K562 (cell line): ENCODE measurements at regions not wholly inside any gene's neighbourhood (a gene's known extent, or its start where the extent isn't known, plus 50 kb on each side); places are given as distances from the start of the nearest gene placed in this dataset.

ENCODE experiments used
- ATAC-seq: fragments of 200-7000 bp; cut with Tn5 transposase; 3 replicates; pipeline ENCODE4 v1.9.1; 2020; ENCODE audit warnings: moderate library complexity
- BruUV-seq: library from RNA; stranded (reverse); fragments of 400-500 nt; replicated peaks from 2 replicates; lab custom pipeline; 2021; lab: Mats Ljungman, UMichigan
- CTCF ChIA-PET: fragments of 300-600 bp; formaldehyde crosslinking; extraction: SDS; loops from one replicate; lab custom pipeline; 2021; ENCODE audit warnings: low intra/inter-chr PET ratio; lab: Yijun Ruan, JAX
- POLR2A ChIA-PET: fragments of 300-600, 350-650 bp; sonication (Branson Sonifier 250); formaldehyde crosslinking; extraction: SDS; loops from one replicate; lab custom pipeline; 2021; ENCODE audit warnings: antibody characterized with exemption, inconsistent platforms; lab: Yijun Ruan, JAX
- DNase-seq, 4 experiments: peaks; one replicate each; pipeline versions ENCODE4 v3.0.0 to v3.0.0-alpha.2; 2011 to 2018; ENCODE audit warnings: low spot score in 3 of 4, mixed read lengths in 3 of 4; ENCODE audit errors: extremely low read depth in 1 of 4
- FAIRE-seq: peaks from 2 replicates; lab custom pipeline; 2011; peaks lifted over from hg19 to GRCh38; lab: Jason Lieb, UNC
- H2AFZ ChIP-seq: 2 replicates; pipeline ENCODE4 v1.6.0; 2011; ENCODE audit warnings: low read depth, low read length, control low read depth, inconsistent platforms
- H3K27ac ChIP-seq: fragments of 200-600 bp; 3 replicates; pipeline ENCODE4 v1.8.0; 2011; ENCODE audit warnings: low read depth, mild to moderate bottlenecking, control low read depth, inconsistent platforms, low read length, moderate library complexity, mixed read lengths; ENCODE audit errors: extremely low read depth
- H3K27me3 ChIP-seq, 2 experiments: fragments of 300-600 bp in 1 of 2; 2 replicates in 1 of 2; 3 replicates in 1 of 2; pipeline versions ENCODE4 v1.6.0 to v1.8.0; 2011; ENCODE audit warnings: inconsistent platforms in 2 of 2, low read length in 2 of 2, mild to moderate bottlenecking in 1 of 2, mixed read lengths in 1 of 2, moderate library complexity in 1 of 2; ENCODE audit not compliant: control insufficient read depth in 2 of 2, insufficient read depth in 2 of 2
- H3K36me3 ChIP-seq: fragments of 300-600 bp; 3 replicates; pipeline ENCODE4 v1.8.0; 2011; ENCODE audit warnings: mild to moderate bottlenecking, low read length, inconsistent platforms; ENCODE audit not compliant: control insufficient read depth, insufficient read depth
- H3K4me1 ChIP-seq, 2 experiments: fragments of 200-600 bp in 1 of 2; replicated peaks in 1 of 2; 2 replicates in 1 of 2; 3 replicates in 1 of 2; pipeline versions ENCODE4 v1.5.1 to v1.8.0; 2011; ENCODE audit warnings: inconsistent platforms in 2 of 2, low read length in 2 of 2, mild to moderate bottlenecking in 1 of 2, mixed read lengths in 1 of 2, moderate library complexity in 1 of 2; ENCODE audit not compliant: control insufficient read depth in 2 of 2, insufficient read depth in 2 of 2
- H3K4me2 ChIP-seq: 2 replicates; pipeline ENCODE4 v1.6.1; 2011; ENCODE audit warnings: low read length, control low read depth, inconsistent platforms, mixed read lengths; ENCODE audit not compliant: insufficient read depth
- H3K4me3 ChIP-seq: fragments of 200-600 bp; sonication (generic), shearing (Covaris generic); 2 replicates; pipeline ENCODE4 v1.5.1; 2016; ENCODE audit warnings: control low read depth, inconsistent platforms
- H3K79me2 ChIP-seq: fragments of 200-600 bp; 3 replicates; pipeline ENCODE4 v1.8.0; 2011; ENCODE audit warnings: low read length, inconsistent platforms; ENCODE audit not compliant: control insufficient read depth, insufficient read depth
- H3K9ac ChIP-seq, 2 experiments: 2 replicates each; pipeline versions ENCODE4 v1.6.0 to v1.6.1; 2011; ENCODE audit warnings: low read depth in 2 of 2, low read length in 2 of 2, control low read depth in 1 of 2, inconsistent platforms in 1 of 2, mild to moderate bottlenecking in 1 of 2, mixed read lengths in 1 of 2; ENCODE audit not compliant: insufficient read depth in 1 of 2
- H3K9me1 ChIP-seq: one replicate; pipeline ENCODE4 v1.6.0; 2011; ENCODE audit warnings: inconsistent platforms, mild to moderate bottlenecking, low read length, moderate library complexity; ENCODE audit not compliant: control insufficient read depth, insufficient read depth
- H3K9me3 ChIP-seq: replicated peaks from 2 replicates; pipeline ENCODE4 v1.5.1; 2011; ENCODE audit warnings: low read depth, low read length, inconsistent platforms; ENCODE audit not compliant: control insufficient read depth, insufficient read depth
- H4K20me1 ChIP-seq: replicated peaks from 2 replicates; pipeline ENCODE4 v1.6.1; 2011; ENCODE audit warnings: low read length, inconsistent platforms, mixed read lengths; ENCODE audit not compliant: control insufficient read depth, insufficient read depth
- CSDE1 ChIP-seq, 2 experiments: fragments of 450-650 bp; IDR thresholded peaks; 2 replicates each; pipeline ENCODE4 v1.6.1; 2016; ENCODE audit warnings: mild to moderate bottlenecking in 1 of 2
- FOXP4 ChIP-seq: sonication (generic); formaldehyde crosslinking; IDR thresholded peaks from 2 replicates; pipeline ENCODE4 v1.8.0; 2022; ENCODE audit warnings: mild to moderate bottlenecking, missing genetic modification reagents, borderline replicate concordance
- PCBP1 ChIP-seq: fragments of 200-400 bp; formaldehyde crosslinking; IDR thresholded peaks from 2 replicates; pipeline ENCODE4 v1.6.1; 2018; ENCODE audit warnings: mild to moderate bottlenecking, low read depth, low read length; ENCODE audit not compliant: poor library complexity, severe bottlenecking
- PCBP2 ChIP-seq: fragments of 200-400 bp; formaldehyde crosslinking; IDR thresholded peaks from 2 replicates; pipeline ENCODE4 v1.6.1; 2018; ENCODE audit warnings: low read length, low read depth, mild to moderate bottlenecking, moderate library complexity; ENCODE audit not compliant: poor library complexity, severe bottlenecking
- TSC22D4 ChIP-seq: fragments of 450-650 bp; IDR thresholded peaks from 2 replicates; pipeline ENCODE4 v1.6.1; 2016; ENCODE audit warnings: missing genetic modification characterization, missing biosample characterization, control low read depth
- ZNF668 ChIP-seq: fragments of 250-450 bp; sonication (Bioruptor Pico); IDR thresholded peaks from 2 replicates; pipeline ENCODE4 v1.8.0; 2022; ENCODE audit warnings: mild to moderate bottlenecking, inconsistent platforms
- WGBS: fragments of 100-300 bp; shearing (Covaris generic); methylation state at CpG from one replicate; pipeline ENCODE4 v1.1.6; 2016; ENCODE audit warnings: low coverage, mixed read lengths; ENCODE audit not compliant: insufficient coverage; ENCODE audit errors: missing lambda C conversion rate; 5-methylcytosine and 5-hydroxymethylcytosine counted together
- in situ Hi-C: fragments of 300-500 bp; cut with MboI; formaldehyde crosslinking; loops from 4 replicates; pipeline ENCODE4 v1.15.0; 2018; ENCODE audit warnings: inconsistent platforms, mixed read lengths
- intact Hi-C: fragments of 100-400 bp; cut with micrococcal nuclease; formaldehyde crosslinking; loops from 2 replicates; pipeline ENCODE4 v1.14.2; 2022
- TF ChIP-seq, protein P1 (sequence below): fragments of 450-650 bp; IDR thresholded peaks from 2 replicates; pipeline ENCODE4 v1.6.1; 2016; ENCODE audit warnings: antibody characterized with exemption

GRCh38 chr20:52251827-52252226 is 60.2 kb upstream of the ZFP64 start:
- Histone ChIP-seq H3K4me1 (no peaks in the 10 kb centered on the region), H3K4me2 (no peak overlapping the region), H4K20me1 (no peaks in the 10 kb centered on the region), H3K9me1 (no peaks in the 10 kb centered on the region), H3K27ac (no peak overlapping the region)
- intact Hi-C loops, result no loop called here
- no peak for ATAC-seq
- POLR2A ChIA-PET, result no interaction called here
- TF ChIP-seq FOXP4 (CRISPR knock-in tag) (no peak), PCBP2 (no peak), PCBP1 (no peak), CSDE1 (IDR thresholded peaks at IDR 0.05) (no peak), TSC22D4 (tag) (no peak), ZNF668 (CRISPR knock-in tag) (no peak)
- TF ChIP-seq, protein P1, sequence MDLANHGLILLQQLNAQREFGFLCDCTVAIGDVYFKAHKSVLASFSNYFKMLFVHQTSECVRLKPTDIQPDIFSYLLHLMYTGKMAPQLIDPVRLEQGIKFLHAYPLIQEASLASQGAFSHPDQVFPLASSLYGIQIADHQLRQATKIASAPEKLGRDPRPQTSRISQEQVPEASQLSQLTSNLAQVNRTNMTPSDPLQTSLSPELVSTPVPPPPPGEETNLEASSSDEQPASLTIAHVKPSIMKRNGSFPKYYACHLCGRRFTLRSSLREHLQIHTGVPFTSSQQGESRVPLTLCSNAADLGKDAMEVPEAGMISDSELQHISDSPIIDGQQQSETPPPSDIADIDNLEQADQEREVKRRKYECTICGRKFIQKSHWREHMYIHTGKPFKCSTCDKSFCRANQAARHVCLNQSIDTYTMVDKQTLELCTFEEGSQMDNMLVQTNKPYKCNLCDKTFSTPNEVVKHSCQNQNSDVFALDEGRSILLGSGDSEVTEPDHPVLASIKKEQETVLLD, result no peak
- TF ChIP-seq, all 486 proteins: peak for 0
- H3K9ac ChIP-seq, result no peak overlapping the region
- 44% methylated on average over 2 of the region's 2 CpGs for WGBS
- no peaks in the 10 kb centered on the region for H3K27me3 ChIP-seq
- H3K4me3 ChIP-seq, result no peak overlapping the region
- BruUV-seq, result no TSS peak
- no peaks in the 10 kb centered on the region; the same call in 2 of the 3 replicates for H3K79me2 ChIP-seq
- DNase-seq (no peak), FAIRE-seq (no peak)
- no peak overlapping the region for H2AFZ ChIP-seq
- H3K9me3 ChIP-seq, result no peaks in the 10 kb centered on the region
- CTCF ChIA-PET, result no interaction called here
- H3K36me3 ChIP-seq, result no peaks in the 10 kb centered on the region
- in situ Hi-C loops, result no loop called here
